ENCODE measurements at regions not wholly inside any gene's neighbourhood (a gene's known extent, or its start where the extent isn't known, plus 50 kb on each side); places are given as distances from the start of the nearest gene placed in this dataset.

DNA sequence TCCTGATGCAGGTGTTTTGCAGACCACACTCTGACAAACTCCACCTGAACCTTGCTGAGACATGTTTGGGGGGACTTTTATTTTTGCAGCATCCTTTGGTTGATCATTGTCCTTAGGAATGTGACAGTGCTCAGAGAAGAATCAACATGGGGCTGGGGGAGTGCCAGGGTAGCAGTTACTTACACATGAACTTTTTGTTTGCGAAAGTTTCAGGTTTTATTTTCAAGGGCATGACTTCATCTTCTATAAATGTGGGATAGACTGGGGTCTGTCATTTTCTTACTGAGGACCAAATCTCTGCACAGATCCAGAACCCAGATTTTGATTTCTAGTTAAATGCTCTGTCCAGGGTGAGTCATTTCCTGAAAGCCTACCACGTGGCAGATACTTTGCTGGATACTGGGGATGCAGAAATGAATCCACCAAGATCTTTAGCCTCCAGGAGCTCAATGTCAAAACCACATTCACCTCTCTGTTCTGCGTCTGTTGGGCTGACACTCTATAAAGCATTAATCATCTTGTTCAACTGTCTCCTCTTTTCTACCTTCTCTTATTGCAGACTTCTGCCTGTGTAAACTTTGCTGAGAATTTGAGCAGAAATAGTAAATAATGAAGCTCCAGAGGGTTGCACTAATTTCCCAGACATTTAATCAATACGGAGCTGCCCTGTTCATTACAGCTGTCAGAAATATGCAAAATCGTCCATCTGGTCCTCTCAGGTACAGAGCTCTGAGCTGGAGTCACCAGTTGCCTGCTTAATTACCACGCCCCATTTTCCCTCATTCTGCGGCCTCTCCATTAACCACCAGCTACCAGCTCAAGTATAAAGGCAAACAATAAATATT lies 387.9 kb downstream of the MIAT start:
- intact Hi-C loops (cut with DNase I; ENCODE audit: low total_unique reads) = no loop called here
- TF ChIP-seq, protein P1, sequence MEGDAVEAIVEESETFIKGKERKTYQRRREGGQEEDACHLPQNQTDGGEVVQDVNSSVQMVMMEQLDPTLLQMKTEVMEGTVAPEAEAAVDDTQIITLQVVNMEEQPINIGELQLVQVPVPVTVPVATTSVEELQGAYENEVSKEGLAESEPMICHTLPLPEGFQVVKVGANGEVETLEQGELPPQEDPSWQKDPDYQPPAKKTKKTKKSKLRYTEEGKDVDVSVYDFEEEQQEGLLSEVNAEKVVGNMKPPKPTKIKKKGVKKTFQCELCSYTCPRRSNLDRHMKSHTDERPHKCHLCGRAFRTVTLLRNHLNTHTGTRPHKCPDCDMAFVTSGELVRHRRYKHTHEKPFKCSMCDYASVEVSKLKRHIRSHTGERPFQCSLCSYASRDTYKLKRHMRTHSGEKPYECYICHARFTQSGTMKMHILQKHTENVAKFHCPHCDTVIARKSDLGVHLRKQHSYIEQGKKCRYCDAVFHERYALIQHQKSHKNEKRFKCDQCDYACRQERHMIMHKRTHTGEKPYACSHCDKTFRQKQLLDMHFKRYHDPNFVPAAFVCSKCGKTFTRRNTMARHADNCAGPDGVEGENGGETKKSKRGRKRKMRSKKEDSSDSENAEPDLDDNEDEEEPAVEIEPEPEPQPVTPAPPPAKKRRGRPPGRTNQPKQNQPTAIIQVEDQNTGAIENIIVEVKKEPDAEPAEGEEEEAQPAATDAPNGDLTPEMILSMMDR (IDR thresholded peaks at IDR 0.05) = no peak
- TF ChIP-seq POLR2A (IDR thresholded peaks at IDR 0.05) (no peak), POLR2AphosphoS5 (IDR thresholded peaks at IDR 0.05) (no peak), EP300 (IDR thresholded peaks at IDR 0.05) (no peak)
- H3K27ac ChIP-seq = no peak overlapping the region
- peak in 1 of 2 donors; percentile 18 for DNase-seq
- no peaks in the 10 kb centered on the region for H3K36me3 ChIP-seq
- no peak overlapping the region for H3K4me3 ChIP-seq
- peaks cover 0 to 4% (median 0%) of the 10 kb centered on the region in 4 donors for H3K4me1 ChIP-seq
- H3K27me3 ChIP-seq = no peaks in the 10 kb centered on the region
- no peaks in the 10 kb centered on the region for H3K9me3 ChIP-seq
- 34 to 50% (median 40%) methylated on average over 7 of the region's 7 CpGs for WGBS, 5 donors

DNA sequence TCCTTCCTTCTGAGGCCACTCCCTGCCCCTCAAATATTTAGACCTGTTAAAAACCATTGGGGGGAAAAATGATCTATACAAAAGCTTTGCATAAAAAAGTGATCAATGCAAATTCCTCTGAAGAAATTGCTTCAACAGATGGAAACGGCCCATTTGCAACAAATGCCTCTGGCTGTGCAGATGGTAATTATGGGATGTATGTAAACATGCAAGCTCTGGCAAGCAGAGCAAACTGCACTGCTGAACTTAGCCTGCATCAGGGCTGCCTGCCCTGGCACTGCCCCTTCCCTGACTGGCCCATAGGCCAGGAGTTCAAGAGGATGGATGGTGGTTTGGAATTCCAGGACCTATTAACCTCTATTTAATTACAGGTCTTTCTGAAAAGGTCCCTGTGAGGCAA lies 388.7 kb downstream of the MIAT start:
- intact Hi-C loops (cut with DNase I; ENCODE audit: low total_unique reads) = no loop called here
- TF ChIP-seq, protein P1 (IDR thresholded peaks at IDR 0.05) = no peak
- no peak for TF ChIP-seq EP300 (IDR thresholded peaks at IDR 0.05)
- no peak for TF ChIP-seq POLR2AphosphoS5 (IDR thresholded peaks at IDR 0.05)
- no peak for TF ChIP-seq POLR2A (IDR thresholded peaks at IDR 0.05)

DNA sequence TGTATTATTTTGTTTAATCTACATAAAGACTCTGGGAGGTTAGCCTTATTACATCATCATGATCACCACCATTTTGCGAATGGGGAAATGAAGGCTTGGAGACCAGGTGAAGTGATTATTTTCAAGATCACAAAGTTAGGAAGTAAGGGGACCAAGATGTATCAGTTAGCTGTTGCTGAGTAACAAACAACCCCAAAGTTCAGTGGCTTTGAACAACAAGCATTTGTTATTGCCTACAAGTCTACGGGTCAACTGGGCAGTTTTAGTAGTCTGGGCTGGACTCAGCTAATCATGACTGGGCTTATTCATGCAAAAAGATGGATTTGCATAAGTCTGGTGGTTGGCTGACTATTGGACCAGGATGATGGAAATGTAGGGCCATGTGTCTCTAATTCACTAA lies 389.2 kb downstream of the MIAT start:
- Histone ChIP-seq H3K9me3 (no peaks in the 10 kb centered on the region), H3K4me3 (no peak overlapping the region), H3K27me3 (no peaks in the 10 kb centered on the region), H3K27ac (no peak overlapping the region), H3K36me3 (no peaks in the 10 kb centered on the region), H3K4me1 (peaks cover 0 to 4% (median 0%) of the 10 kb centered on the region in 4 donors)
- 81 to 99% (median 93%) methylated on average over 2 of the region's 2 CpGs for WGBS, 5 donors
- intact Hi-C loops (cut with DNase I; ENCODE audit: low total_unique reads) = no loop called here
- DNase-seq = no peak
- TF ChIP-seq EP300 (IDR thresholded peaks at IDR 0.05) (no peak), POLR2A (IDR thresholded peaks at IDR 0.05) (no peak)
- TF ChIP-seq, protein P1 (IDR thresholded peaks at IDR 0.05) = no peak

More for the DNA sequence above, 388.7 kb downstream of the MIAT start:
- peaks cover 0 to 4% (median 0%) of the 10 kb centered on the region in 4 donors for H3K4me1 ChIP-seq
- H3K27me3 ChIP-seq = no peaks in the 10 kb centered on the region
- H3K9me3 ChIP-seq = no peaks in the 10 kb centered on the region
- WGBS, 5 donors = 15 to 52% (median 33%) methylated on average over 1 of the region's 1 CpG
- no peaks in the 10 kb centered on the region for H3K36me3 ChIP-seq
- no peak overlapping the region for H3K27ac ChIP-seq
- DNase-seq = peak in 1 of 2 donors; percentile 12
- no peak overlapping the region for H3K4me3 ChIP-seq

DNA sequence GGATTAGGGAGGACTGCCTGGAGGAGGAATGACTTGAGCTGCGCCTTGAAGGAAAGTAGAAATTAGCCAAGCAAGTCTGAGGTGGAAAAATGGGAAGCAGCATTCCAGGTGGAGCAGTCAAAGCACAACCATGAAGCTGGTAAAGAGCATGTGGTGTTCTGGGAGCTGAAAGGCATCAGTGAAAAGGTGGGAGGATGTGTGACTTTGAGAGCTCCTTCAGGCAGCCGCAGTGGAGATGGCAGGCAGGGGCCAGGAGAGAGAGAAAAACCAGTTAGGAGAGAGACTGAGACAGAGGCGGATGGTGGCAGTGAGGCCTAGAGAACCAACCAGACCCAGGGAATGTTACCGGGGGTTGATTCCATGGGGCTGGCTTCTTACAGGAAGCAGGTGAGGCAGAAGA lies 393.4 kb downstream of the MIAT start:
- Histone ChIP-seq H3K27me3 (peaks cover 0 to 3% (median 0%) of the 10 kb centered on the region in 3 donors), H3K4me1 (no peaks in the 10 kb centered on the region), H3K4me3 (no peak overlapping the region), H3K27ac (no peak overlapping the region), H3K9me3 (no peaks in the 10 kb centered on the region), H3K36me3 (no peaks in the 10 kb centered on the region)
- 71 to 93% (median 76%) methylated on average over 4 of the region's 4 CpGs for WGBS, 5 donors
- no peak for DNase-seq
- intact Hi-C loops (cut with DNase I; ENCODE audit: low total_unique reads) = no loop called here
- TF ChIP-seq POLR2AphosphoS5 (IDR thresholded peaks at IDR 0.05) (no peak), POLR2A (IDR thresholded peaks at IDR 0.05) (no peak), EP300 (IDR thresholded peaks at IDR 0.05) (no peak)
- TF ChIP-seq, protein P1 (IDR thresholded peaks at IDR 0.05) = no peak

Measured in stomach (tissue), 8 donors.